ENCODE measurements at regions not wholly inside any gene's neighbourhood (a gene's known extent, or its start where the extent isn't known, plus 50 kb on each side); places are given as distances from the start of the nearest gene placed in this dataset.

- TF ChIP-seq MAX (IDR thresholded peaks at IDR 0.05) (no peak), RAD21 (IDR thresholded peaks at IDR 0.05; ENCODE audit: low read depth) (no peak), CEBPB (IDR thresholded peaks at IDR 0.05) (no peak), REST (IDR thresholded peaks at IDR 0.05; ENCODE audit: low read depth) (no peak), TAF1 (IDR thresholded peaks at IDR 0.05; ENCODE audit: low read depth) (no peak), FOXM1 (IDR thresholded peaks at IDR 0.05; ENCODE audit: borderline replicate concordance, low read depth) (no peak), EP300 (IDR thresholded peaks at IDR 0.05; ENCODE audit: borderline replicate concordance) (no peak), YY1 (IDR thresholded peaks at IDR 0.05; ENCODE audit: low read depth) (no peak)
Measured at GRCh38 chr7:85413718-85414117, 226.9 kb upstream of the SEMA3D start.

Measured in Ishikawa (cell line).